GM21723 (cell line): ENCODE measurements at regions not wholly inside any gene's neighbourhood (a gene's known extent, or its start where the extent isn't known, plus 50 kb on each side); places are given as distances from the start of the nearest gene placed in this dataset.
"Not testable (repeated sequence)": the region's sequence is repeated elsewhere in the genome, so short reads cannot be mapped to it uniquely, and the experiment has no call there.

Source experiments
- ATAC-seq: cut with Tn5 transposase; IDR thresholded peaks from one replicate; pipeline ENCODE4 v1.9.1; 2021; ENCODE audit warnings: mild to moderate bottlenecking, moderate library complexity; ENCODE audit not compliant: unreplicated experiment

DNA sequence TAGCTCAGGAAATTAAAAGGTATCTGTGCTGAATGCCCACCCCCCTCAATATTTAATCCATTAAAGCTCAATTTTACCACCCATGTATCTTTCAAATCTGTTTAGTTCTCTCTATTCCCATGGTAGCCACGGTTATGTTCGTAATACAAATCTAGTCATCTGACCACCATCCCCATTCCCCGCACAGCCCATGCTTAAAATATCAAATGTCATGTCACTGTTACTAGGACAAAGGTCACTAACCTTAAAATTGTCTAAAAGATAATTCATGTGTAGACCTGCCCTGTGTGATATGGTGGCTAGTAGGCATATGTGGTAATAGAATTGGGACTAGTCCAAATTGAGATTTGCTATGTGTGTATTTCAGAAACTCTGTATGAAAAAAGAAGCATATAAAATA lies 728.5 kb upstream of the B3GALT2 start:
- no peak for ATAC-seq

DNA sequence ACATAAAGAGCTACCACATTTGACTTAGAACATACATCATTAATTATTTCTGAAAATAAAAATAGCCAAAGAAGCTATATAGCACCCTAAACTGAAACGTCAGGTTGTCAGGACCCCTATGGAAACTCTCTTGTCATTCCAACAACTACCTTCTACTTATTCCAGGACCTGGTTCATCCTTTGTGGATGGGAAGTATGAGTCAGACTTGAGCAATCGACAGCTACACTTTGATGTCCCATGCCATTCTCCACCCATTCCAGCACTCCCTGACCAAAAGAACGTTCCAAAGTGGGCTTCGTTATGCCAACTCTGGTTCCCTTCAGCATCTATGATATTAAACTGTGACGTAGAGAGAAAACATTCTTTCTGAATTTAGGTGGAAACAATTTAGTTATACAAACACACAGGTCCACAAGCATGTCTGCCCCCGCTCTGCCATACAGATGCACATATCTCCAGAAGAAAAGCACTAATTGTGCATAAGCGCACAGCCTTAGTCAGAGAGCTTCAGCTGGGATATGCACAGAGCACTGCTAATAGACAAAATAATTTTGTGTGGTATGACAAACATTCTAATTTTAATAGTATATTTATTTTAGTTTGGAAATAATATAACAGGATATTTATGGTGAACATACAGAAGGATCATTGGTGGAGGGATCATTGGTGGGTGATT lies 723.1 kb upstream of the B3GALT2 start:
- no peak for ATAC-seq

DNA sequence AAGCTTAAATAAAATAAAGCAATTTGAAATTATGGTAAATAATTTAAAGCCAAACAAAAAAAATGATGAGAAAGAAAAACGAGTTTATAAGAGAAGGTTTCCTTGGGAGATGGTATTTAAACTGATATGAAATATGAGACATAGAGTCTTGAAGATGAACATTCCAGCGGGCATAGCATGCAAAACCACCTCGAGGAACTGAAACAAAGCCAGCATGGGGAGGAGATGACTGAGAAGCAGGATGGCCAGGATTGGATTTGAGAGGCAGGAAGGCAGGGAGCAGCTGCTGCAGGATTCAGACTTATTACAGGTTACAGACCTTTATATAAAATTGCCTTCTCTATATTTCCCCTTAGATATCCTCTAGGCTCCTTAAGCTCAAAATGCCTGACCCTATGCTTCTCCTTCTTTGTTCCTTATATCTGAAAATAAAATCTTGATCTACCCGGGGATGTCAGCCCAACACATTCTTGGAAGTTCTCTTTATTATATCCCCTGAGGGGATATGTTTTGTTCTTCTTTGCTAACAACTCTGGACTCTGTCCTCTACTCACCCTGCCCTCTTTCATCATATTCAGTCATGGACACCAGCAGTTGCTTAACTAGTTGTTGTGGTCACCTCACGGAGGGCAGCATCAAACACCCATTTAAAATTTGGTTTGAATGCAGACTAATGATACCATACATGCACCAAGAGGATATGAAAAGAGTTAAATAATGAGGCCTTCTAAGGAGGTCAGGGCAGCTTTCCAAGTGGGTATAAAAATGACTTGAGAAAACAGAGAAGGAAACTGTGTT lies 719.1 kb upstream of the B3GALT2 start:
- no peak for ATAC-seq

DNA sequence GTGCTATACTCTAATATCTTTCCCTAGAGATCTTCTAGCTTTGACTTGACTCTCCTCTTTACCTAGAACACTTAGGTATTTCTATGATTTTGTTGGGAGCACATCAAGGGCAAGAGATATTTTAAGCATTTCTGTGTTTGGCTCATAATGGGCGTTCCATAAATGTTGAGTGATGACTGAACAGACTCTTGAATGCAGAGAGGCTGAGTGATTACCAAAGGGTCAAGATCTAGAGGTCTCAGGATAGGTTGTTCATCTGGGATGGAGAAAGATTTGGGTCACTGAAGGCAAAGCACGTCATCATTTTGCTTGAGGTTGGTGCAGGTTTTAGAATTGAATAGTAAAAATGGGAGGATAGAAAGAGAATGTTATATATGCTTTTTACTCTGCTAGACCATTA lies 705.4 kb upstream of the B3GALT2 start:
- no peak for ATAC-seq

DNA sequence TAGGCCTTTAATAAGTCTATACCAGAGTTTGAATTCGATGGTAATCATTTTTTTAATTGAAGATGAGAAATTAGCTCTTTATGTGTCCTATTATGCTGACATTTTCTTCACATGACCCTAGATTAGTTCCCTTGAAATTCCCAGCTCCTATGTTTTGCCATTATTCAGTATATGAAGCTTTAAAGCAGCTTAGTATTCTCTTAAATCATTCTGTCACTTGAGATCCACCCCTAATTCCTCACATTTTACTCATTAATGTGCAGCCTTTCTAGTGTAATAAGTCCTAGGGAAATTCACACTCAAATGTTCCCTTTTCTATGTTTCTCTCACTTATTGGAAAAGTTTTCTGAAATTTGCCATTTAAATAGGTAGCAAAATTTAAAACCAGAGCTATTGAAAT lies 704.5 kb upstream of the B3GALT2 start:
- no peak for ATAC-seq

DNA sequence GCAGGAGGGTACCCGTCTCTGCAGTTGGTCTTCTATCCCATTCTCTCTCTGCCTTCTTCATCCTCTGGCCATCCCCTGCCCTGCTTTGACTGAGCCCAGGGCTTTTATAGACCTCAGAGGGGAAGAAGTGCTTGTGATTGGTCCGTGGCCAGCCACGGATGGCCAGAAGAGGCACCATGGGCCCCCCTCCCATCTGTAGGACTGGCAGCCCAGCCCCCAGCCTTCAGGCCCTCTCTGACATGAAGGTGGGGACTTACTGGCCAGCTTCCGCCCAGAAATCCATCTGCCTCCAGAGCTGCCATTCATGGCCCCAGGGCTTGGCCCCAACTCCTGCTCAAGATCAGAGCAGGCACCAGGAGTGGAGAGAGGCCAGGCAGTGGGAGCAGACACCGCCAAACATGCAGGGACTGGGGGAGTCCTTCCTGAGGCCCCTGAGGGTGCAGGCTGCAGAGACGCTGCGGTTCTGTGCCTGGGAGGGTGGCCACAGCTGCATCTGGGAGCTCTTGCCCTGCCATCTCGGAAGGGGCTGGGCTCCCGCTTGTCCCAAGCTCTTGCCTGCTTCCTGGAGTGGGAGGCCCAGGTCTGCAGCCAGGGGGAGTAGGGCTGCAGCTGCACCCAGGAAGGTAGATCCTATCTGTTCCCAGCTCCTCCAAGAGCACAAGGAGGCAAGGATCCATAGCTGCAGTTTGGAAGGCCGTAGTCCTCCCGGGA lies 698.6 kb upstream of the B3GALT2 start:
- no peak for ATAC-seq

DNA sequence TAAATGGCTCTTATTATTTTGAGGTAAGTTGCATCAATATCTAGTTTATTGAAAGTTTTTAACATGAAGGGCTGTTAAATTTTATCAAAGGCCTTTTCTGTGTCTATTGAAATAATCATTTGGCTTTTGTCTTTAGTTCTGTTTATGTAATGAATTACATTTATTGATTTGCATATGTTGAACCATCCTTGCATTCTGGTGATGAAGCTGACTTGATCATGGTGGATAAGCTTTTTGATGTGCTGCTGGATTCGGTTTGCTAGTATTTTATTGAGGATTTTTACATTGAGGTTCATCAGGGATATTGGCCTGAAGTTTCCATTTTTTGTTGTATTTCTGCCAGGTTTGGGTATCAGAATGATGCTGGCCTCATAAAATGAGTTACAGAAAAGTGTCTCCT lies 691.5 kb upstream of the B3GALT2 start:
- not testable (repeated sequence) for ATAC-seq

DNA sequence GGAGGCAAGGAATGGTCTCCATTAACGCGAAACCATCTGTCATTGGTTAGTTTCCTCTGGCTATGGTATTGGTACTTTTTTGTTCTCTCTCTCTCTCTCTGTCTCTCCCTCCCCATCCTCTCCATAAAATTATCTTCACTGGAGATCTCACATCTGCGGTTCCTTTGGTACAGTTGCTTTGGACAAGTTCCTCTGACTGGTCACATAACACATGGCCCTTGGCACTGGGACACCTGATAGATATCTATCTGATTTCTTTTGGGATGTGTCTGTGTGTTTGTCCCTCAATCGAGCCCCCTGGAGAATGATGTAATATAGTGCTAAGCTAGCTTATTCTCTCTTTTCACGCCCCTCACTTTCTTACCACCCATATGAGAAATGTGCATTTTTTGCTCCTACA lies 682.0 kb upstream of the B3GALT2 start:
- no peak for ATAC-seq

DNA sequence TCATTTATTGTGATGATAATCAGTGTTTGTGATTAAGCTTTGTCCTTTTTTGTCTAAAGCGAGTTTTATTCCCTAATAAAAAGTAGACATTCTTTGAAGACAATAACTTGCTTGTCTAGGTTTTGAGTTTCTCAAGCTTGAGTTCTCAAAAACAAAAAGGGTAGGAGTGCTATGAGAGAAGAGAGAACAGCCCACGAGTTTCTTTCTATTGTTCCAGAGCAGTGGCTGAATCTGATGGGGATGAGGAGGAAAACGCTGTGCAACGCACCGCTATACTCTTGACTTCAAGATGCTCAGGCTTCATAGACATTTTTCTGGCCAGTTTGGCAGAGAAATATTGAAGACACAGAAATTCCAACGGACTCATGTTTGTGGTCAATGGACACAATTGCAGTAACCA lies 669.8 kb upstream of the B3GALT2 start:
- ATAC-seq, result no peak

DNA sequence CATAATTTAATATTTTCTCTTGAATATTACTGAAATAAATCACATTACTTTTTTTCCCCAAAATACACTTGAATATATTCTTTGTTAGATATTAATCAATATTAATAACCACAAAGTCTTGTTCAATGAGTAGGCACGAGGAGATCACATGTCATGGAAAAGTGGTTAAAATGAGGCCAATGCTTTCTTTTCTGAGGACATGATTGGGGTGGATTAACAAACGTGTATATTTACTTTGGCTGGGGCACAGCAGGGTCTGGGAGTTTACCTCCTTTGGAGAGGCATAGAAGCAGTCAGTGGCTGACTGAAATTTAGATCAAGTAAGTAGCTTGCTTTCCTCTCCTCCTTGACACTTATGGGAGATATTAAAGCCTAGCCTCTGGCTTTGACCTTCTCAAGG lies 664.3 kb upstream of the B3GALT2 start:
- ATAC-seq, result no peak

DNA sequence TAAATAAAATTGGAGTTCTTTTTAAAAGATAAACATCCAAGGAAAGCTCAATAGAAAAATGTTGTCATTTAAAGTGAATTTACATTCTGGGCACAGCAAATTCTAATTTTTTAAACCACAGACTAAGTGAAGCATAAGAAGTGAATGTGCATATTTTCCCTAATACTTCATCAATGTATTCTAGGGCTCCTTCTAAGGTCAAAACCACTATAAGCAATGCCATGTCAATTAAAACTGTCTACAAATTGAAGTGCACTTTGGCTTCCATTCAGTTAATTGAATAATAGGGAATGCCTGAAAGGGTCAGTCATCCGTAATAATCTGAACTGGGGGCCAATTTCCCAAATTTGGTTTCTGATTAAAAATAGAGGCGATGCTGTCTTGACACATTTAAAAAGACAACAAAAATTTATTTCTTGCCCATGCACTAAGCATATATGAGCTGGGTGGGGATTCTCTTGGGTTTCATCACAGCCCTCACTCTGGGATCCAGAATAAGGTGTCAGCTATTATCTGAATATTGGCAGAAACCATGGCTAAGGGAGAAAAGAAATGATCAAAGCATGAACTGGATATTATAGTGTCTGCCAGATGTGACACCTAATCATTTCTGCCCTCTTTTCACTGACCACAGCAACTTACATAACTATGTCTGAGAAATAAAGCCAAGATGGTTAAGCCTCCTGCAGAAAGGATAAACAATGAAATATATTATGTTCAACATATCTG lies 660.6 kb upstream of the B3GALT2 start:
- ATAC-seq, result no peak

DNA sequence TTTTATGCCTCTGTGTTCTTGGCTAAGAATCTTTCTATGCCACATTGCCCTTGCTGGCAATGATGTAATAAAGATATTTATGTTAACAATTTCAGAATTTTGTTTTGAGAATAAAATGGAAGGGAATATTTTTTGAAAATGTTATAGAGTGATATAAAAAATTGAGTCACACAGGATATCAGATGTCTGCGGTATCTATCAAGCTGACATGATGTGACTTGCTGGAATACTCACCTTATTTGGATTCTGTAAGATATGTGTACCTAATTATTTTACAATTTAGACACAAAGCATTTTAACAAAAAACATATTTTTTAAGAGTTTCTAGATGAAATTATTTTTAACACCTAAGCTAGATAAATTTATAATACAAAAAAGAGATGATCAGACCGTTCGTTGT lies 660.0 kb upstream of the B3GALT2 start:
- no peak for ATAC-seq

DNA sequence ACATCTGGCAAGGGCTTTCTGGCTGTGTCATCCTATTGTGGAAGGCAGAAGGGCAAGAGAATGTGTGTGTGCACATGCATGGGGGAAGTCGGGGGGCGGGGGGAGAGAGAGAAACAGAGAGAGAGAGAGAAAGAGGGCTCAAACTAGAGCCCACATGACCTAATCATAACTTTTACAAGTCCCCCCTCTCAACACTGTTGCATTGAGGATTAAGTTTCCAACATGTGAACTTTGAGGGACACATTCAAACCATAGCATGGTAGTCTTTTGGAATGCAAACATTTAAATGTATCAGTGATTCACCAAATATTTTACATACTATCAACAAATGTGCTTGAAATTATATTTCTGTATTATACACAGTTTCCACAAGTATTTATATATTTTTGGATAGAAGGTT lies 655.4 kb upstream of the B3GALT2 start:
- ATAC-seq, result no peak

DNA sequence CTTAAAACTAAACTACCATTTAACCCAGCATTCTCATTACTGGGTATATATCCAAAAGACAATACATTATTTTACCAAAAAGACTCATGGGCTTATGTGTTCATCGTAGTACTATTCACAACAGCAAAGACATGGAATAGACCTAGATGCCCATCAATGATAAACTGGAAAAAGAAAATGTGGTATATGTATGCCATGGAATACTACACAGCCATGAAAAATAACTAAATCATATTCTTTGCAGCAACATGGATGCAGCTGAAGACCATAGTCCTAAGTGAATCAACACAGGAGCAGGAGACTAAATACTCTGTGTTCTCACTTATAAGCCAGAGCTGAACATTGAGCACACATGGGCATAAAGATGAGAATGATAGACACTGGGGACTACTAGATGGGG lies 645.1 kb upstream of the B3GALT2 start:
- no peak for ATAC-seq

DNA sequence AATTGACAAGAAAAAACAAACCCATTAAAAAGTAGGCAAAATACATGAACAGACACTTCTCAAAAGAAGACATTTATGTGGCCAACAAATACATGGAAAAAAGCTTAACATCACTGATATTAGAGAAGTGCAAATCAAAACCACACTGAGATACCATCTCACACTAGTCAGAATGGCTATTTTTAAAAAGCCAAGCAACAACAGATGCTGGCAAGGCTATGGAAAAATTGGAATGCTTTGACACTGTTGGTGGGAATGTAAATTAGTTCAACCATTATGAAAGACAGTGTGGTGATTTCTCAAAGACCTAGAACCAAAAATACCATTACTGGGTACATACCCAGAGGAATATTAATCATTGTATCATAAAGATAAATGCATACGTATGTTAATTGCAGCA lies 641.1 kb upstream of the B3GALT2 start:
- no peak for ATAC-seq

DNA sequence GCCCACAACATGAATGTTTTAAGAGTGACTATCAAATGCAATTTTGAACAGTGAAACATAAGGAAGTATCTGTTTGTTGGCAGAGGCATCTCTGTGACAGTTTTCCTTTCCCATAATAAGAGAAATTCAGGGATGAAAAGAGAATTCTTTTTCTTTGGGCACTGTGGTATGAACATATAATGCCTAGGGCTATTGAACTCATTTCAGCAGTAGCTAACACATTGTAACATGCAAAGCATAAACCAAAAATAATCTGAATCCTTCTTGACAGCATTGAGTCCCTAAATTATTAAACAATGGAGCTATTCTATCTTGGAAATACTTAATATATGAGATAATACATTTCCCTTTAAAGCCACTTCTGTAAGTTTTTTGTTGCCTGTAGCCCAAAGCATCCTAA lies 633.0 kb upstream of the B3GALT2 start:
- ATAC-seq, result no peak

DNA sequence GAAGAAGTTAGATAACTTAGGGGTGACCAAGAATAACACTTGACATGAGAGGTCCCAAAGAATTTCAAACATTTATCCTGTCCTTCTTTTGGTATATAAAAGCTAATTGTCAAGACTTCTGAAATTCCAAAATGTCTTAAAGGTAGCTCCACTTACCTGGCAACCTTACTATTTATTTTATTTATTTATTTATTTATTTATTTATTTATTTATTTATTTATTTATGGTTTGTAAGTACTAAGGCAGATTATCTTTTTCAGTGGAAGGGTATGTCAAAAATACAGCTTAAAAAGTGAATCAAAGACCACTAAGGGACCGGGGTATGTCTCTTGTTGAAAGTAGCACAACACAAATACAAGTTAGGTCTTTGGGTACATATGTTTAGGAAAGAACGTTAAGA lies 620.8 kb upstream of the B3GALT2 start:
- no peak for ATAC-seq

DNA sequence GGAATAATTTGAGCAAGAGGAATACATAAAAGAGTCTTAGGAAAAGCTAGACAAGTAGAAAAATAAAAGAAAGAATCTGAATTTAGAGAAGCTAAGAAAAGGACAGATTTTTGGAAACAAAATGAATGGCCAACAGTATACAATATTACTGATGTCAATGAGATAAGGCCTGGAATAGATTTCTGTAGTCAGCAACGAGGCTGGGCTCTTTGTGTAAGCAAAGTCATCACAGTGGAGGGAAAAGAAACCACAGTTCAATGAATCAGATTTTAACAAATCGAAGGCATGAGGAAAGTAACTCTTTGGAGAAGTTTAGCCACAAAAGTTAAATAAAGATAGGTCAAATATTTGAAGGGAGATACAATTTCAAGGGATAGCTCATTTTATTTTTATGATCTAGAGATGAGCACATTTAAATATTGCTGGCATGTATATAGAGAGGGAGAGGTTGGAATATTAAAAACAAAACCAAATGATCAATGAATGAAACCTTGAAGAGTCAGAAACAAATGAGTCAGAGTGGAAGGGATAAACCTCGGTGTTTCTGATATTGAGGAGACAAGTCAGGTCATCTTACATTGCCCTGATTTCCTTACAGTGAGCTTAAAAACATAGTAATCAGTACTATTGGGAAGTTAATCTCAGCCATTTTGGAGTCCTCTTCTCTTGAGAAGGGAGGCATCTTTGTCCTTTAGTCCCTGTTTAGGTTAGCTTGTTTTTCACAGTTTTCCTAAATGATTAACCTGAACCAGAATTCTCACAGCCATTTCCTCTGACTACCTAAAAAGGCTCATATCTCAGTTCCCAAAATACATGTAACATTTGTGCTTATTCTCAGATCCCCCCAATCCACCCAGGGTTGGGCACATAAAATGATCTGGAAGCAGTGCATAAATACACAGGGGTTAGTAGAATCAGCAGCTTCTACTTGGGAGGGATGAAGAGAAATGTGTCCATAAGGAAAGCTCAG lies 620.0 kb upstream of the B3GALT2 start:
- ATAC-seq, result no peak

DNA sequence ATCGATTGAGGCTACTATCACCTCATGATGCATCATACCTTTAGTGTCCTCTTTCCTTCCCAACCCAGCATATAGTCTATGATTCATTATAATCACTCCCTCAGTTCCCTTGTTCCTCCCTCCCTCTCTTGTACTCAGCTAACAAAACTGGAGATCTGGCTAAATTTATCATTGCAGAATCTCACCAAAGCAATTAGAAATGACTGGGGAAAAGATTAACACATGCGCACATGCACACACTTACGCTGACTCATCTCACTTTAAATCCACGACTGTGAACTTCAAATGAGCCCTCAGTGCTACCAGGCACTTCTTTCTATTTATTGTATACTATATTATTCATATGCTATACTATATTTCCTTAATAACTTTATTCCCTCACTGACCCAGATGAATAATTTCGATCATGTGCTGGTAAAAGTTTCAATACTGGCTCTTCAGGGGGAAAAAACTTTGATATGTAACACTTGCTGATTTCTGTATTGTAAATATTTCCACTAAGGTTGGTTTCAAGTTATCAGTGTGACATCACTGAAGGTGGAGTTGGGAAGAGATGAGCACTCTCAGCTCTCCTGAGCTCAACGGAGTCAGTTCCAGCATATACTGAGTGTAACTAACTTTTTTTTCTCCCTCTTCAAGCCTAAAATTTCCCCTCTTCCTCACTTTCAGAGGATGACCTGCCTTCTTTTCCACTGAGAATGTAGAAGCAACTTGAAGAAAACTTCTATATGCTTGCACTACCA lies 613.7 kb upstream of the B3GALT2 start:
- no peak for ATAC-seq

DNA sequence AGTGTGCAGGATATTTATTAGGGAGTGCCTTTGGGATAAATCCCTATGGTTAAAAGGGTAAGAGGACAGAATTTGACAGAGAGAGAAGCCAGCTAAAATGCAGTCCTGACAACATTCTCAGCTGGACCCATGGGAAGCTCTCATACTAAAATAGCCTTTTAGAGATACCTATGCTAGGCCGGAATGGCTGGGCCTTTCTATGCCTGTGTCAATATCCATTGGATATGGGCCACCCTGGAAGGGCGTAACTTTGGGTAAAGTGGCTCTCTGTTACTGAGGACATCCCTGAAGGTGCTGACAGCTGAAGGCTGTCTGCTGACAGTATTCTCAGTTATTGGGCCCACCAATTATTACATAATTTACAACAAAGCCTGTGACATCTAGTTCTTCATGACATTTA lies 613.0 kb upstream of the B3GALT2 start:
- no peak for ATAC-seq
